DND-41 (cell line): ENCODE measurements at regions not wholly inside any gene's neighbourhood (a gene's known extent, or its start where the extent isn't known, plus 50 kb on each side); places are given as distances from the start of the nearest gene placed in this dataset.

Source experiments
- ATAC-seq: fragments of 200-7000 bp; cut with Tn5 transposase; 3 replicates; pipeline ENCODE4 v1.9.1; 2021; ENCODE audit warnings: low read depth; ENCODE audit not compliant: insufficient read depth
- DNase-seq: peaks from one replicate; pipeline ENCODE4 v3.0.0-alpha.2; 2020
- H2AFZ ChIP-seq: 2 replicates; pipeline ENCODE4 v1.6.0; 2012; ENCODE audit warnings: low read depth, low read length
- H3K27ac ChIP-seq: 2 replicates; pipeline ENCODE4 v1.5.1; 2012; ENCODE audit warnings: low read length, inconsistent platforms
- H3K27me3 ChIP-seq: fragments of 200-600 bp; sonication (generic); 2 replicates; pipeline ENCODE4 v1.6.0; 2012; ENCODE audit warnings: low read length, mild to moderate bottlenecking, inconsistent platforms; ENCODE audit not compliant: insufficient read depth, poor library complexity
- H3K36me3 ChIP-seq: 2 replicates; pipeline ENCODE4 v1.5.1; 2012; ENCODE audit warnings: low read length, inconsistent platforms; ENCODE audit not compliant: insufficient read depth
- H3K4me1 ChIP-seq: 2 replicates; pipeline ENCODE4 v1.5.1; 2012; ENCODE audit warnings: mild to moderate bottlenecking, low read length; ENCODE audit not compliant: insufficient read depth
- H3K4me2 ChIP-seq: 2 replicates; pipeline ENCODE4 v1.6.0; 2012; ENCODE audit warnings: mild to moderate bottlenecking, moderate library complexity, low read length, inconsistent platforms; ENCODE audit not compliant: insufficient read depth
- H3K4me3 ChIP-seq, 2 experiments: fragments of 200-600 bp in 1 of 2; shearing (Covaris generic) in 1 of 2; 2 replicates each; pipeline ENCODE4 v1.5.1; 2012 to 2016; ENCODE audit warnings: inconsistent platforms in 2 of 2, low read length in 2 of 2, mild to moderate bottlenecking in 2 of 2, low read depth in 1 of 2, moderate library complexity in 1 of 2
- H3K79me2 ChIP-seq: 2 replicates; pipeline ENCODE4 v1.6.0; 2012; ENCODE audit warnings: low read length, inconsistent platforms; ENCODE audit not compliant: insufficient read depth
- H3K9ac ChIP-seq: 2 replicates; pipeline ENCODE4 v1.6.0; 2012; ENCODE audit warnings: low read depth, mild to moderate bottlenecking, inconsistent platforms, low read length, moderate library complexity
- H3K9me3 ChIP-seq: 2 replicates; pipeline ENCODE4 v1.5.1; 2012; ENCODE audit warnings: low read length, moderate library complexity, mild to moderate bottlenecking, inconsistent platforms; ENCODE audit not compliant: insufficient read depth, severe bottlenecking
- H4K20me1 ChIP-seq: 2 replicates; pipeline ENCODE4 v1.6.0; 2012; ENCODE audit warnings: low read length; ENCODE audit not compliant: insufficient read depth
- EZH2 ChIP-seq: IDR thresholded peaks from 3 replicates; pipeline ENCODE4 v1.6.1; 2012; ENCODE audit warnings: borderline replicate concordance, low read depth, mild to moderate bottlenecking, moderate library complexity, low read length, inconsistent platforms; ENCODE audit not compliant: severe bottlenecking
- TF ChIP-seq, protein P1 (sequence below): IDR thresholded peaks from 2 replicates; pipeline ENCODE4 v1.5.1; 2012; ENCODE audit warnings: borderline replicate concordance, low read length, moderate library complexity, mild to moderate bottlenecking; ENCODE audit not compliant: poor library complexity, severe bottlenecking; ENCODE audit errors: extremely low read depth

DNA sequence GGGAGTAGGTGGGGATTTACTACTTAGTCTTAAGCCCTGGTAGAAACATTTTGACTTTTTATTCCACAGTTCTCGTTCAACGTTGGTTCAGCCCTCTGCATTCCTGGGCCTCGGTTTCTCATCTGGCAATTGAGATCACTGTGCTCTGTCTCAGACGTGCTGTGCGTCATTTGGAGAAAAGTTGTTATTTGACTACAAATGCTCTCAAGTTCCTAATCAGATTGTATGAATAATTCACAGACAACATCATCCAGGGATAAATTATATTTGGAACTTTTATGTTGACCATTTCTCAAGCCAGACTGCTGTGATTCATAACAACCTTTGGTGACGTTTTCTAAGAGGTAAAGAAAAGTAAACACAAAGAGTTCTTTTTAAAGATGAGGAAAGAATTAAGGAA is 69.2 kb downstream of the BLID start:
- Histone ChIP-seq H3K9ac (no peak overlapping the region), H3K27ac (no peak overlapping the region), H3K4me2 (no peak overlapping the region), H3K79me2 (no peaks in the 10 kb centered on the region), H2AFZ (no peak overlapping the region), H3K4me3 (no peak overlapping the region), H3K27me3 (no peaks in the 10 kb centered on the region), H4K20me1 (no peaks in the 10 kb centered on the region), H3K36me3 (no peaks in the 10 kb centered on the region), H3K9me3 (no peaks in the 10 kb centered on the region), H3K4me1 (no peaks in the 10 kb centered on the region)
- ATAC-seq (no peak), DNase-seq (no peak)
- TF ChIP-seq EZH2: no peak
- TF ChIP-seq, protein P1, sequence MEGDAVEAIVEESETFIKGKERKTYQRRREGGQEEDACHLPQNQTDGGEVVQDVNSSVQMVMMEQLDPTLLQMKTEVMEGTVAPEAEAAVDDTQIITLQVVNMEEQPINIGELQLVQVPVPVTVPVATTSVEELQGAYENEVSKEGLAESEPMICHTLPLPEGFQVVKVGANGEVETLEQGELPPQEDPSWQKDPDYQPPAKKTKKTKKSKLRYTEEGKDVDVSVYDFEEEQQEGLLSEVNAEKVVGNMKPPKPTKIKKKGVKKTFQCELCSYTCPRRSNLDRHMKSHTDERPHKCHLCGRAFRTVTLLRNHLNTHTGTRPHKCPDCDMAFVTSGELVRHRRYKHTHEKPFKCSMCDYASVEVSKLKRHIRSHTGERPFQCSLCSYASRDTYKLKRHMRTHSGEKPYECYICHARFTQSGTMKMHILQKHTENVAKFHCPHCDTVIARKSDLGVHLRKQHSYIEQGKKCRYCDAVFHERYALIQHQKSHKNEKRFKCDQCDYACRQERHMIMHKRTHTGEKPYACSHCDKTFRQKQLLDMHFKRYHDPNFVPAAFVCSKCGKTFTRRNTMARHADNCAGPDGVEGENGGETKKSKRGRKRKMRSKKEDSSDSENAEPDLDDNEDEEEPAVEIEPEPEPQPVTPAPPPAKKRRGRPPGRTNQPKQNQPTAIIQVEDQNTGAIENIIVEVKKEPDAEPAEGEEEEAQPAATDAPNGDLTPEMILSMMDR: no peak

DNA sequence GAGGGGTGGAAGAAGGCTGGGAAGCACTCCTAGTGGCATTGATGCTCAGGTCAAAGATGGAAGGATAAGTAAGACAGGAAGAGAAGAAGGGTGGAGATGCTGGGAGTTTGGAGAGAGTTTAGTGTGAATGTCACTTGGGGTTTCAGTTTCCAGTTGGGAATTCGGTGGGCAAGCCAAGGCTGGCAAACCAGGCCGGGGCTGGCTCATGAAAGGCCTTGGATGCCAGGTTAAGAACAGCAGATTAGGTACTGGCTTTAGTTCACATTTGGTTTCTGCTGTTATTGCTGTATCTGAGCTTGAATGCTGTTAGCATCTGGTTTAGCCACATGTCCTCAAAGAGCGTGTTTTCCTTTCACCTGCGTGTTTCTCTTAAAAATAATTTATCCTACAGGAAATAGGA is 69.6 kb downstream of the BLID start:
- Histone ChIP-seq H4K20me1 (no peaks in the 10 kb centered on the region), H3K79me2 (no peaks in the 10 kb centered on the region), H3K4me3 (no peak overlapping the region), H3K4me2 (no peak overlapping the region), H3K9ac (no peak overlapping the region), H3K9me3 (no peaks in the 10 kb centered on the region), H2AFZ (no peak overlapping the region), H3K27ac (no peak overlapping the region), H3K36me3 (no peaks in the 10 kb centered on the region), H3K27me3 (no peaks in the 10 kb centered on the region), H3K4me1 (no peaks in the 10 kb centered on the region)
- TF ChIP-seq EZH2: no peak
- TF ChIP-seq, protein P1: no peak
- DNase-seq (no peak), ATAC-seq (no peak)

DNA sequence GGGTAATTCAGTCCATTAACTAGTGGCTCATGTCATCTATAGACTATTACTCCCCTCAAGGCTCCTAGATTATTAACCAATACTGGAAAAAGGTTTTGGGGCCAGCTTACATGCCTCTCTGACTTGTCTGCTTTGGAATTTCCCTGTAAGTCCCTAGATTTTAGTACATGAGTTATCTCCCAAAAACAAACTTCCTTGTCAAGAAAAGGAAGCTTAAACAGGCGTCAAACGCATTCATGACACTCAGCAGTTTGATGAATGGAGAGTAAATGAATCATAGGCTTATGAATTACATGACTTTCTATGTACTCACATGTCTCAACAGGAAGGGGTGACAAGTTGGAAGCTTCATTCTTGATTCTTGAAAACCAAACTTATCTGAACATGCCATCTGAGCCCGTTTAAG is 70.8 kb downstream of the BLID start:
- DNase-seq (no peak), ATAC-seq (no peak)
- Histone ChIP-seq H4K20me1 (no peaks in the 10 kb centered on the region), H3K4me3 (no peak overlapping the region), H3K9ac (no peak overlapping the region), H3K4me2 (no peak overlapping the region), H3K27ac (no peak overlapping the region), H3K9me3 (no peaks in the 10 kb centered on the region), H3K36me3 (no peaks in the 10 kb centered on the region), H3K79me2 (no peaks in the 10 kb centered on the region), H3K4me1 (no peaks in the 10 kb centered on the region), H2AFZ (no peak overlapping the region), H3K27me3 (peaks cover 3% of the 10 kb centered on the region)
- TF ChIP-seq EZH2: no peak
- TF ChIP-seq, protein P1: no peak

DNA sequence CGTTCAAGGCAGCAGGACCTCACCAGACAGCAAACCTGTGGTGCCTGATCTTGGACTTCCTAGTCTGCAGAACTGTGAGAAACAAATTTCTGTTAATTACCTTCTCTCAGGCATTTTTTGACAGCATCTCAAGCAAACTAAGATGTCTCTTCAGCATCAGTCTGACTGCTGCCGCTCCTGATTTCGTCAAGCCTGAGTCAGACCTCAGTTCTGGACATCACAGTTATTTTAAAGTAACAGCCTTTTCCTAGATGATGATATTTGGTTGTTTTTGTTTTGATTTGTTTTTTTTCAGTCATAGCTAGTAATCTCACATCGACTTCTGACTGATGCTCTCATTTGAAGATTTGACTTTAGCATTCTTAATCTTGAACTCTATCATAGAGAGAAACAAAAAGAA is 71.9 kb downstream of the BLID start:
- Histone ChIP-seq H3K79me2 (no peaks in the 10 kb centered on the region), H3K4me2 (no peak overlapping the region), H2AFZ (no peak overlapping the region), H3K27me3 (peaks cover 3% of the 10 kb centered on the region), H4K20me1 (no peaks in the 10 kb centered on the region), H3K27ac (no peak overlapping the region), H3K9ac (no peak overlapping the region), H3K4me1 (no peaks in the 10 kb centered on the region), H3K9me3 (no peaks in the 10 kb centered on the region), H3K36me3 (no peaks in the 10 kb centered on the region), H3K4me3 (no peak overlapping the region)
- ATAC-seq (no peak), DNase-seq (no peak)
- TF ChIP-seq, protein P1: no peak
- TF ChIP-seq EZH2: no peak
